GM12878 (cell line): ENCODE measurements at regions not wholly inside any gene's neighbourhood (a gene's known extent, or its start where the extent isn't known, plus 50 kb on each side); places are given as distances from the start of the nearest gene placed in this dataset.

Source experiments
- NFIC ChIP-seq: IDR thresholded peaks from 2 replicates; pipeline ENCODE4 v1.6.1; 2012; ENCODE audit warnings: low read depth, mild to moderate bottlenecking, inconsistent platforms, low read length, moderate library complexity
- PAX5 ChIP-seq: IDR thresholded peaks from 2 replicates; pipeline ENCODE4 v1.6.1; 2011; ENCODE audit warnings: low read depth, low read length, borderline replicate concordance
- YY1 ChIP-seq: IDR thresholded peaks from 2 replicates; pipeline ENCODE4 v1.6.1; 2011; ENCODE audit warnings: low read depth, mild to moderate bottlenecking, low read length
- ZNF274 ChIP-seq: IDR thresholded peaks from one replicate; pipeline ENCODE4 v1.8.0; 2011; ENCODE audit not compliant: insufficient read length, insufficient read depth
- TF ChIP-seq, protein P1 (sequence below): IDR thresholded peaks from 2 replicates; pipeline ENCODE4 v1.6.1; 2011; ENCODE audit warnings: borderline replicate concordance, low read depth, mild to moderate bottlenecking, moderate library complexity, mixed read lengths, low read length; ENCODE audit not compliant: insufficient read depth; ENCODE audit errors: extremely low read length
- TF ChIP-seq, protein P2 (sequence below), 3 experiments: IDR thresholded peaks in 2 of 3; conservative IDR thresholded peaks in 1 of 3; 2 replicates each; pipeline ENCODE4 v1.5.1; 2011; ENCODE audit warnings: low read depth in 3 of 3, low read length in 3 of 3, mild to moderate bottlenecking in 3 of 3, control low read depth in 2 of 3, moderate library complexity in 2 of 3, inconsistent platforms in 1 of 3, mixed read lengths in 1 of 3; ENCODE audit not compliant: control insufficient read depth in 2 of 3, insufficient read depth in 1 of 3; ENCODE audit errors: extremely low read depth in 1 of 3

DNA sequence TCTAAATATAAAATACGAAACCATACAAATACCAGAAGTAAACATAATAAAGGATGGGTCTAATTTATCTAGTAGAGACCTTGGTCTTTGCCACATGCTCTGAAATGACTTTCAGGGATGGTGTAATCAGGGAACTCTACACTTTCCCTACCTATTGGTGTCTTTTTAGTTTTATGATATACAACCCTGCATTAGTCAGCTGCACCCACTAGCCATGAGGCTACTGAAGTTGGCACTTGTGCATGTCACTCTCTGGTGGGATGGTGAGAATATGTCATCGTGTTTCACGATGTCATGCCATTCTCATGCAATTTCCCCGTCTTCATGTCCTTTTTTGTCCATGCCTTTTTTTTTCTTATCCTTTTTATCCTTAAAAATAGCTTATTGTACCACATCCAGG, 234.9 kb upstream of the ACTBL2 start:
- no peak for TF ChIP-seq PAX5
- TF ChIP-seq, protein P1, sequence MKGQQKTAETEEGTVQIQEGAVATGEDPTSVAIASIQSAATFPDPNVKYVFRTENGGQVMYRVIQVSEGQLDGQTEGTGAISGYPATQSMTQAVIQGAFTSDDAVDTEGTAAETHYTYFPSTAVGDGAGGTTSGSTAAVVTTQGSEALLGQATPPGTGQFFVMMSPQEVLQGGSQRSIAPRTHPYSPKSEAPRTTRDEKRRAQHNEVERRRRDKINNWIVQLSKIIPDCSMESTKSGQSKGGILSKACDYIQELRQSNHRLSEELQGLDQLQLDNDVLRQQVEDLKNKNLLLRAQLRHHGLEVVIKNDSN: no peak
- TF ChIP-seq, protein P2, sequence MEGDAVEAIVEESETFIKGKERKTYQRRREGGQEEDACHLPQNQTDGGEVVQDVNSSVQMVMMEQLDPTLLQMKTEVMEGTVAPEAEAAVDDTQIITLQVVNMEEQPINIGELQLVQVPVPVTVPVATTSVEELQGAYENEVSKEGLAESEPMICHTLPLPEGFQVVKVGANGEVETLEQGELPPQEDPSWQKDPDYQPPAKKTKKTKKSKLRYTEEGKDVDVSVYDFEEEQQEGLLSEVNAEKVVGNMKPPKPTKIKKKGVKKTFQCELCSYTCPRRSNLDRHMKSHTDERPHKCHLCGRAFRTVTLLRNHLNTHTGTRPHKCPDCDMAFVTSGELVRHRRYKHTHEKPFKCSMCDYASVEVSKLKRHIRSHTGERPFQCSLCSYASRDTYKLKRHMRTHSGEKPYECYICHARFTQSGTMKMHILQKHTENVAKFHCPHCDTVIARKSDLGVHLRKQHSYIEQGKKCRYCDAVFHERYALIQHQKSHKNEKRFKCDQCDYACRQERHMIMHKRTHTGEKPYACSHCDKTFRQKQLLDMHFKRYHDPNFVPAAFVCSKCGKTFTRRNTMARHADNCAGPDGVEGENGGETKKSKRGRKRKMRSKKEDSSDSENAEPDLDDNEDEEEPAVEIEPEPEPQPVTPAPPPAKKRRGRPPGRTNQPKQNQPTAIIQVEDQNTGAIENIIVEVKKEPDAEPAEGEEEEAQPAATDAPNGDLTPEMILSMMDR (IDR thresholded peaks at IDR 0.05 in 2 of 3, conservative IDR thresholded peaks at IDR 0.05 in 1 of 3; ENCODE audit: control insufficient read depth in 2 of 3, extremely low read depth in 1 of 3, insufficient read depth in 1 of 3, low read depth in 3 of 3, low read length in 3 of 3): no peak
- no peak for TF ChIP-seq ZNF274
- TF ChIP-seq YY1: no peak
- no peak for TF ChIP-seq NFIC
